HFF-Myc (cell line): ENCODE measurements at regions not wholly inside any gene's neighbourhood (a gene's known extent, or its start where the extent isn't known, plus 50 kb on each side); places are given as distances from the start of the nearest gene placed in this dataset.

Experiments used
- DNase-seq: peaks from one replicate; pipeline ENCODE4 v3.0.0-alpha.2; 2011; ENCODE audit warnings: low read depth; ENCODE audit errors: extremely low read depth
- H3K4me3 ChIP-seq: replicated peaks from 2 replicates; pipeline ENCODE4 v1.5.1; 2011; ENCODE audit warnings: low read depth, mild to moderate bottlenecking, control low read depth, low read length
- TF ChIP-seq, protein P1 (sequence below): IDR thresholded peaks from 2 replicates; pipeline ENCODE4 v1.5.1; 2012; ENCODE audit warnings: mild to moderate bottlenecking, low read depth, low read length, control low read depth; ENCODE audit errors: missing control alignments

DNA sequence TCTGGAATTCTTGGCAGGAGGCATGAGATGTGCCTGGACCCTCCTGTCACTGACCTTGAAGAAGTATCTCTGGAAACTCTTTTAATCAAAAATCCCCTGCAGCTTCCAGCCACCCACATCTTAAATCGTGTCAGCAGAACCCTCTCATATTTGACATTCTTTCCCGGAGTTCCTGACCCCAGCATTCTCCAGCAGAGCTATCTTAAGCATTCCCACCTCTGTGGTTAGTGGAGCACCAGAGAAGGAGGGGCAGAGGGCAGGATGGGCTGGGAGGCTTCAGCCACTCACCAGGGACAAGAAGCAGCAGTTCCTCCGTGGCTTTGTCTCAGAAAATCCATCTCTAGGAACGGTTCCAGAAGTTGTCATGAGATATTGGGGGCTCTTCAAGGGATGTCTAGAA, 149.9 kb downstream of the RGS9 start:
- no peak for DNase-seq
- H3K4me3 ChIP-seq = no peak overlapping the region
- TF ChIP-seq, protein P1, sequence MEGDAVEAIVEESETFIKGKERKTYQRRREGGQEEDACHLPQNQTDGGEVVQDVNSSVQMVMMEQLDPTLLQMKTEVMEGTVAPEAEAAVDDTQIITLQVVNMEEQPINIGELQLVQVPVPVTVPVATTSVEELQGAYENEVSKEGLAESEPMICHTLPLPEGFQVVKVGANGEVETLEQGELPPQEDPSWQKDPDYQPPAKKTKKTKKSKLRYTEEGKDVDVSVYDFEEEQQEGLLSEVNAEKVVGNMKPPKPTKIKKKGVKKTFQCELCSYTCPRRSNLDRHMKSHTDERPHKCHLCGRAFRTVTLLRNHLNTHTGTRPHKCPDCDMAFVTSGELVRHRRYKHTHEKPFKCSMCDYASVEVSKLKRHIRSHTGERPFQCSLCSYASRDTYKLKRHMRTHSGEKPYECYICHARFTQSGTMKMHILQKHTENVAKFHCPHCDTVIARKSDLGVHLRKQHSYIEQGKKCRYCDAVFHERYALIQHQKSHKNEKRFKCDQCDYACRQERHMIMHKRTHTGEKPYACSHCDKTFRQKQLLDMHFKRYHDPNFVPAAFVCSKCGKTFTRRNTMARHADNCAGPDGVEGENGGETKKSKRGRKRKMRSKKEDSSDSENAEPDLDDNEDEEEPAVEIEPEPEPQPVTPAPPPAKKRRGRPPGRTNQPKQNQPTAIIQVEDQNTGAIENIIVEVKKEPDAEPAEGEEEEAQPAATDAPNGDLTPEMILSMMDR = no peak

DNA sequence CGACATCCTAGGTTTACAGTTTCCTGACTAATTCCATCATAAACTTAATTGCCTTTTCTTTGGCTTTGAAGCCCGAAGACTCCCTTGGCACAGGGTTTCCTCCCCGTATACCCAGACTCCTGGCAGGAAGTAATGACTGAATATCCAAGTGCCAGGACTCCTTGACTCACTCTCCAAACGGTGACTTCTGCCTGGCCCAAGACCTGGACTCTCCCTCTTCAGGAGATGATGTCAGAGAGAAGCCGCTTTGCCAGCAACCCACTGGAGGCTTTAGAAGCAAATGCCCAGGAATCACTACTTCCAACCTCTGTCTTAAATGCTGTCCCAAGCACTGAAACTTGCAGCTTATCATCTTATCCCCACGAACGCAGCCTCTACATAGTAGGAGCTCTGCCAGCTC, 146.5 kb downstream of the RGS9 start:
- H3K4me3 ChIP-seq = no peak overlapping the region
- DNase-seq = no peak
- TF ChIP-seq, protein P1 = no peak

DNA sequence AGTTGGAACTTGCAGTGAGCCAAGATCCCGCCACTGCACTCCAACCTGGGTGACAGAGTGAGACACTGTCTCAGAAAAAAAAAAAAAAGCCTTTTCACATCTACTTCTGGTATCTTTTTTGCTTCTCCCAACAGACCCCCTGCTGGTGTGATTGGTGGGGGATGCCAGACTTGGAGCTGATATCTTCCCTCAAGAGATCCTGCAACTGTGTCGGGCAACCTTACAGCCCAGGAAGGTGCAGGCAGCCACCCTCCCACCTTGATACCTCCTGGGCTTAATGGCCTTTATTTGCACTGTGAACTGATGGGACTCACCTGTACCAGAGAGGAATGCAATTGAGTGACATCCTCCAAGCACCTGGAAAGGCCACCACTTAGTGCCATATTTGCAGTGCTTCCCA, 142.3 kb downstream of the RGS9 start:
- TF ChIP-seq, protein P1 = no peak
- DNase-seq = no peak
- no peak overlapping the region for H3K4me3 ChIP-seq

DNA sequence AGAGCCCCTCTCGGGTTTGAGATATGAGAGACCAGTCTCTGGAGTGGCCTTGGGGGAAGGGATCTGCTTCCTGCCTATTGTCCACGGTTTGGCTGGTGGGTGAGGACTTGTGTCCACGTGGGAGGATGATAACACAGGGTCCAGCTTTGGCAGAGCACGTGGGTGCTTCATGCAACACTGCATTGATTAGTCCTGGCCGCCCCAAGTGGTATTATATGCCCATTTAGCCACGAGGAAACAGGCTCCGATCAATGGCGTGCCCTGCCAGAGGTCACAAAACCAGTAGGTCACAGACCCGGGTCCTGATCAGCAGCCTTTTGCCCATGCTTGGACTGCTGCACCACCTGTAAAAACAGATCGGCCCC, 141.6 kb downstream of the RGS9 start:
- no peak overlapping the region for H3K4me3 ChIP-seq
- TF ChIP-seq, protein P1 = no peak
- no peak for DNase-seq

- DNase-seq = no peak
- no peak overlapping the region for H3K4me3 ChIP-seq
- TF ChIP-seq, protein P1 = peak; percentile 74
Measured at GRCh38 chr17:65278050-65278819, 141.1 kb downstream of the RGS9 start.

GRCh38 chr17:65277576-65277975, 140.4 kb downstream of the RGS9 start:
- no peak overlapping the region for H3K4me3 ChIP-seq
- no peak for DNase-seq
- TF ChIP-seq, protein P1 = no peak
